CD14-positive monocyte (primary cell): ENCODE measurements at regions not wholly inside any gene's neighbourhood (a gene's known extent, or its start where the extent isn't known, plus 50 kb on each side); places are given as distances from the start of the nearest gene placed in this dataset.
A peak's percentile ranks its signal among the peaks of the same experiment; 100 is the strongest.
"Not testable (repeated sequence)": the region's sequence is repeated elsewhere in the genome, so short reads cannot be mapped to it uniquely, and the experiment has no call there.

Source experiments
- DNase-seq, 3 donors: peaks; one replicate each; pipeline ENCODE4 v3.0.0-alpha.2; 2011 to 2022
- H2AFZ ChIP-seq: 2 replicates; pipeline ENCODE4 v1.6.0; 2012; ENCODE audit warnings: mild to moderate bottlenecking, low read depth, low read length, inconsistent platforms; ENCODE audit not compliant: insufficient read depth, poor library complexity, severe bottlenecking
- H3K27ac ChIP-seq, 2 donors: 1 replicate in 1 of 2; 2 replicates in 1 of 2; pipeline ENCODE4 v1.5.1; 2012 to 2013; ENCODE audit warnings: low read length in 2 of 2, control low read depth in 1 of 2, inconsistent platforms in 1 of 2, low read depth in 1 of 2, mild to moderate bottlenecking in 1 of 2
- H3K27me3 ChIP-seq, 2 donors: one replicate each; pipeline versions ENCODE4 v1.6.0 to v1.6.1; 2011 to 2013; ENCODE audit warnings: low read length in 2 of 2; ENCODE audit not compliant: control insufficient read depth in 2 of 2, insufficient read depth in 2 of 2
- H3K36me3 ChIP-seq, 2 donors: replicated peaks in 1 of 2; 1 replicate in 1 of 2; 2 replicates in 1 of 2; pipeline versions ENCODE4 v1.5.1 to v1.6.1; 2012 to 2013; ENCODE audit warnings: low read length in 2 of 2, control low read depth in 1 of 2, inconsistent platforms in 1 of 2, mild to moderate bottlenecking in 1 of 2; ENCODE audit not compliant: insufficient read depth in 2 of 2, control insufficient read depth in 1 of 2
- H3K4me1 ChIP-seq, 2 donors: 1 replicate in 1 of 2; 2 replicates in 1 of 2; pipeline versions ENCODE4 v1.5.1 to v1.6.1; 2012 to 2013; ENCODE audit warnings: low read length in 2 of 2, control low read depth in 1 of 2, inconsistent platforms in 1 of 2, mild to moderate bottlenecking in 1 of 2, moderate library complexity in 1 of 2; ENCODE audit not compliant: insufficient read depth in 2 of 2, control insufficient read depth in 1 of 2
- H3K4me2 ChIP-seq: replicated peaks from 2 replicates; pipeline ENCODE3; 2012; ENCODE audit warnings: low read length, moderate library complexity, mild to moderate bottlenecking; ENCODE audit not compliant: poor library complexity, severe bottlenecking; ENCODE audit errors: extremely low read depth
- H3K4me3 ChIP-seq, 3 experiments: fragments of 200-600 bp in 1 of 3; sonication (generic) in 1 of 3; replicated peaks in 1 of 3; 1 replicate in 2 of 3; 2 replicates in 1 of 3; pipeline ENCODE4 v1.5.1; 2011 to 2013; ENCODE audit warnings: low read length in 3 of 3, mild to moderate bottlenecking in 3 of 3, control low read depth in 2 of 3, low read depth in 2 of 3, inconsistent platforms in 1 of 3, moderate library complexity in 1 of 3
- H3K79me2 ChIP-seq: 2 replicates; pipeline ENCODE4 v1.6.0; 2012; ENCODE audit warnings: mild to moderate bottlenecking, control low read depth, inconsistent platforms, low read length, moderate library complexity; ENCODE audit not compliant: insufficient read depth
- H3K9ac ChIP-seq: 2 replicates; pipeline ENCODE4 v1.6.0; 2017; ENCODE audit warnings: low read length, mild to moderate bottlenecking; ENCODE audit not compliant: insufficient read depth, poor library complexity, severe bottlenecking
- H3K9me3 ChIP-seq, 2 donors: replicated peaks in 1 of 2; 1 replicate in 1 of 2; 2 replicates in 1 of 2; pipeline versions ENCODE4 v1.5.1 to v1.6.1; 2012 to 2013; ENCODE audit warnings: low read length in 2 of 2, control low read depth in 1 of 2; ENCODE audit not compliant: control insufficient read depth in 1 of 2, insufficient read depth in 1 of 2
- H4K20me1 ChIP-seq: 2 replicates; pipeline ENCODE4 v1.6.0; 2012; ENCODE audit warnings: mild to moderate bottlenecking, low read length, control low read depth, moderate library complexity; ENCODE audit not compliant: insufficient read depth
- H3K27ac Mint-ChIP-seq, 7 donors: one replicate each; pipeline ENCODE4 v1.8.0; 2020; ENCODE audit warnings: mild to moderate bottlenecking in 7 of 7, mixed read lengths in 7 of 7, moderate library complexity in 6 of 7, inconsistent platforms in 2 of 7
- H3K27me3 Mint-ChIP-seq, 3 donors: one replicate each; pipeline ENCODE4 v1.8.0; 2021 to 2022; ENCODE audit warnings: low read depth in 3 of 3, mild to moderate bottlenecking in 3 of 3, mixed read lengths in 3 of 3, moderate library complexity in 3 of 3, inconsistent platforms in 1 of 3
- H3K36me3 Mint-ChIP-seq, 2 donors: one replicate each; pipeline ENCODE4 v1.8.0; 2020; ENCODE audit warnings: mixed read lengths in 2 of 2, inconsistent platforms in 1 of 2, mild to moderate bottlenecking in 1 of 2
- H3K4me1 Mint-ChIP-seq: one replicate; pipeline ENCODE4 v1.8.0; 2020; ENCODE audit warnings: mild to moderate bottlenecking, mixed read lengths
- H3K4me3 Mint-ChIP-seq, 2 donors: one replicate each; pipeline ENCODE4 v1.8.0; 2020; ENCODE audit warnings: mild to moderate bottlenecking in 2 of 2, mixed read lengths in 2 of 2, moderate library complexity in 1 of 2
- H3K9me3 Mint-ChIP-seq, 7 donors: one replicate each; pipeline ENCODE4 v1.8.0; 2020 to 2022; ENCODE audit warnings: mixed read lengths in 7 of 7, mild to moderate bottlenecking in 6 of 7, moderate library complexity in 6 of 7, inconsistent platforms in 2 of 7
- CTCF ChIP-seq: fragments of 200-600 bp; IDR thresholded peaks from one replicate; pipeline ENCODE4 v1.8.0; 2022; ENCODE audit warnings: antibody characterized with exemption, mild to moderate bottlenecking
- WGBS: methylation state at CpG from one replicate; pipeline ENCODE4 v1.1.5; 2013; ENCODE audit warnings: missing lambda C conversion rate; ENCODE audit not compliant: insufficient coverage; 5-methylcytosine and 5-hydroxymethylcytosine counted together
- intact Hi-C, 2 donors: fragments of 100-400 bp; cut with micrococcal nuclease; formaldehyde crosslinking; loops; one replicate each; pipeline versions ENCODE4 v1.15.0 to v1.15.1; 2023

- TF ChIP-seq CTCF = no peak
- Histone ChIP-seq H3K9ac (no peak overlapping the region), H3K27ac (no peak overlapping the region), H3K9me3 (peaks cover 0 to 3% of the 10 kb centered on the region in 2 donors), H3K36me3 (no peaks in the 10 kb centered on the region), H3K79me2 (no peaks in the 10 kb centered on the region), H3K27me3 (no peaks in the 10 kb centered on the region), H3K4me1 (peaks cover 5% of the 10 kb centered on the region in 2 donors), H3K4me3 (peak overlapping the region in 1 of 3 experiments; percentile 16), H3K4me2 (peak overlapping the region; percentile 31), H2AFZ (no peak overlapping the region), H4K20me1 (no peaks in the 10 kb centered on the region)
- H3K9me3 Mint-ChIP-seq = peaks cover 0 to 6% (median 3%) of the 10 kb centered on the region in 7 donors
- H3K27ac Mint-ChIP-seq = no peak overlapping the region
- H3K36me3 Mint-ChIP-seq = no peaks in the 10 kb centered on the region
- peak overlapping the region in 1 of 2 donors; percentile 51 for H3K4me3 Mint-ChIP-seq
- no CpG with 5 or more reads among the region's 4 CpGs for WGBS
- intact Hi-C loops = no loop called here
- peaks cover 0 to 1% (median 0%) of the 10 kb centered on the region in 3 donors for H3K27me3 Mint-ChIP-seq
- peaks cover 14% of the 10 kb centered on the region for H3K4me1 Mint-ChIP-seq
- no peak for DNase-seq
These were observed 1296.8 kb upstream of the NUDT12 start for GRCh38 chr5:104859437-104859836.

DNA sequence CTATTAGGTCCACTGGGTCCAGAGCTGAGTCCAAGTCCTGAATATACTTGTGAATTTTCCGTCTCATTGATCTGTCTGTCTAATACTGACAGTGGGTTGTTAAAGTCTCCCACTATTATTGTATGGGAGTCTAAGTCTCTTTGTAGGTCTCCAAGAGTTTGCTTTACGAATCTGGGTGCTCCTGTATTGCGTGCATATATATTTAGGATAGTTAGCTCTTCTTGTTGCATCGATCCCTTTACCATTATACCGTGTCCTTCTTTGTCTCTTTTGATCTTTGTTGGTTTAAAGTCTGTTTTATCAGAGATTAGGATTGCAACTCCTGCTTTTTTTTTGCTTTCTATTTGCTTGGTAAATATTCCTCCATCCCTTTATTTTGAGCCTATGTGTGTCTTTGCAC lies 1289.5 kb upstream of the NUDT12 start:
- H3K79me2 ChIP-seq, H3K36me3 Mint-ChIP-seq, H2AFZ ChIP-seq, H4K20me1 ChIP-seq, H3K4me3 Mint-ChIP-seq, H3K4me1 Mint-ChIP-seq, H3K27ac Mint-ChIP-seq, H3K36me3 ChIP-seq, H3K4me3 ChIP-seq, H3K27me3 ChIP-seq, H3K27me3 Mint-ChIP-seq, H3K9ac ChIP-seq, DNase-seq, intact Hi-C loops, H3K27ac ChIP-seq, H3K4me2 ChIP-seq, H3K9me3 ChIP-seq, H3K4me1 ChIP-seq: not testable (repeated sequence)
- peaks cover 2 to 15% (median 12%) of the 10 kb centered on the region in 7 donors for H3K9me3 Mint-ChIP-seq
- WGBS = no CpG with 5 or more reads among the region's 5 CpGs
